ENCODE measurements at regions not wholly inside any gene's neighbourhood (a gene's known extent, or its start where the extent isn't known, plus 50 kb on each side); places are given as distances from the start of the nearest gene placed in this dataset.
"Not testable (repeated sequence)": the region's sequence is repeated elsewhere in the genome, so short reads cannot be mapped to it uniquely, and the experiment has no call there.

DNA sequence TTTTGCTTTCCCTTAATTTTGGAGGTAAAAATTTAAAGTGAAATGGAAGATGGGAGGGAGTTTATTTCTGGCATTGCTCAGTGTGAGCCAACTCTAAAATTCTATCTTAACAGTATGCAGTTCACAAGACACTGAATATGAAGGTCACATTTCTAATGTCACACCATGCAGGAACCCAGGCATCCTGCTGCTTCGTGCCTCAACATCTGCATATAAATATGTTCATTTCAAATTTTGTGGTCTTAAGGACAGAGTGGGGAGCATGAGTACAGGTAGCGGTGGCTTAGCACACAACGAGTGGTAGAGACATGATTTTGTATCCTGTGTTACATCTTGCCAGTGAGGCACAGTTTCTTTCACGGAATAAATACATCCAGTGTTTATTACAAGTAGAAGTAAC lies 102.4 kb downstream of the ARL4C start:
- Mint-ChIP-seq H3K4me3 (ENCODE audit: low read depth) (no peak overlapping the region), H3K27ac (no peak overlapping the region), H3K9me3 (ENCODE audit: low read depth) (no peaks in the 10 kb centered on the region), H3K27me3 (no peaks in the 10 kb centered on the region), H3K36me3 (ENCODE audit: insufficient read depth) (no peaks in the 10 kb centered on the region), H3K4me1 (ENCODE audit: low read depth) (no peaks in the 10 kb centered on the region)
- DNase-seq (ENCODE audit: low spot score, unreplicated experiment), result no peak
- TF ChIP-seq, protein P1, sequence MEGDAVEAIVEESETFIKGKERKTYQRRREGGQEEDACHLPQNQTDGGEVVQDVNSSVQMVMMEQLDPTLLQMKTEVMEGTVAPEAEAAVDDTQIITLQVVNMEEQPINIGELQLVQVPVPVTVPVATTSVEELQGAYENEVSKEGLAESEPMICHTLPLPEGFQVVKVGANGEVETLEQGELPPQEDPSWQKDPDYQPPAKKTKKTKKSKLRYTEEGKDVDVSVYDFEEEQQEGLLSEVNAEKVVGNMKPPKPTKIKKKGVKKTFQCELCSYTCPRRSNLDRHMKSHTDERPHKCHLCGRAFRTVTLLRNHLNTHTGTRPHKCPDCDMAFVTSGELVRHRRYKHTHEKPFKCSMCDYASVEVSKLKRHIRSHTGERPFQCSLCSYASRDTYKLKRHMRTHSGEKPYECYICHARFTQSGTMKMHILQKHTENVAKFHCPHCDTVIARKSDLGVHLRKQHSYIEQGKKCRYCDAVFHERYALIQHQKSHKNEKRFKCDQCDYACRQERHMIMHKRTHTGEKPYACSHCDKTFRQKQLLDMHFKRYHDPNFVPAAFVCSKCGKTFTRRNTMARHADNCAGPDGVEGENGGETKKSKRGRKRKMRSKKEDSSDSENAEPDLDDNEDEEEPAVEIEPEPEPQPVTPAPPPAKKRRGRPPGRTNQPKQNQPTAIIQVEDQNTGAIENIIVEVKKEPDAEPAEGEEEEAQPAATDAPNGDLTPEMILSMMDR (IDR thresholded peaks at IDR 0.05; ENCODE audit: unreplicated experiment), result no peak

DNA sequence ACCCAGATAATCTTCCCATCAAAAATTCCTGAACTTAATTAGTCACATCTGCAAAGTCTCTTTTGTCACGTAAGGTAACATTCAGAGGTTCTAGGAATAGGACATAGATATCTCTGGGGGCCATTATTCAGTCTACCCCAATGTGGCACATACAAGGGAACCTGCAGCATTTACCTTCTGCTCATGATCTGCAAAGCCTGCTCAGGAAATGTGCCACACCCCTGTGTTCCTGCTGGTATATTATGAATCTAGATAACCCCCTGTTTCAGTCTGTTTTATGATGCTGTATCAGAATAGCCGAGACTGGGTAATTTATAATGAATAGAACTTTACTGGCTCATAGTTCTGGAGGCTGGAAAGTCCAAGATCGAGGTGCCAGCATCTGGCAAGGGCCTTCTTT lies 103.5 kb downstream of the ARL4C start:
- H3K27me3 Mint-ChIP-seq, result no peaks in the 10 kb centered on the region
- no peak overlapping the region for H3K4me3 Mint-ChIP-seq (ENCODE audit: low read depth)
- H3K9me3 Mint-ChIP-seq (ENCODE audit: low read depth), result no peaks in the 10 kb centered on the region

DNA sequence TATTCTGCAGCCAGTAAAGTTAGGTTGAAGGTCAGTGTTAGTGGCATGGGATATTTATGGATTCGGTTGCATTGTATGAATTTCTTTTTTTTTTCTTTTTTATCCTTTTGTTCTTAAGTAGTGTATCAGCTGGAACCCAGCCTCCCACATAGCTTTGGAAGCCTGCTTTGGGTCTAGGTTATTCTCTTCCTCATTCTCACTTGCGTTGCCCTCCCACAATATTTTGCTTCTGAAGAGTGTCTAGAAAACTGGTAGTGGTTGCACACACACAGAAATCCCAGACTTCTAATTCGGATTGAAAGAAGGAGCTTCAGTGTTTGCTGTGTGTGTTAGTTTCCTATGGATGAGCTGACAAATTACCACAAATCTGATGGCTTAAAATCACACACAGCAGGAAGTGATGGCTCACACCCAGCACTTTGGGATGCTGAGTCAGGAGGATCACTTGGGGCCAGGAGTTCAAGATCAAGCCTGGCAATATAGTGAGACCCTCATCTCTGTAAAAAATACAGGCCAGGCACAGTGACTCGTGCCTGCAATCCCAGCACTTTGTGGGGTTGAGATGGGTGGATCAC lies 104.8 kb downstream of the ARL4C start:
- no peaks in the 10 kb centered on the region for H3K4me1 Mint-ChIP-seq (ENCODE audit: low read depth)
- H3K36me3 Mint-ChIP-seq (ENCODE audit: insufficient read depth), result no peaks in the 10 kb centered on the region
- no peak overlapping the region for H3K4me3 Mint-ChIP-seq (ENCODE audit: low read depth)
- H3K27me3 Mint-ChIP-seq, result no peaks in the 10 kb centered on the region
- TF ChIP-seq, protein P1 (IDR thresholded peaks at IDR 0.05; ENCODE audit: unreplicated experiment), result no peak
- H3K27ac Mint-ChIP-seq, result no peak overlapping the region
- H3K9me3 Mint-ChIP-seq (ENCODE audit: low read depth), result no peaks in the 10 kb centered on the region
- DNase-seq (ENCODE audit: low spot score, unreplicated experiment), result no peak

More for the DNA sequence above, 103.5 kb downstream of the ARL4C start:
- TF ChIP-seq, protein P1 (IDR thresholded peaks at IDR 0.05; ENCODE audit: unreplicated experiment), result no peak
- Mint-ChIP-seq H3K27ac (no peak overlapping the region), H3K4me1 (ENCODE audit: low read depth) (no peaks in the 10 kb centered on the region), H3K36me3 (ENCODE audit: insufficient read depth) (no peaks in the 10 kb centered on the region)
- DNase-seq (ENCODE audit: low spot score, unreplicated experiment), result no peak

DNA sequence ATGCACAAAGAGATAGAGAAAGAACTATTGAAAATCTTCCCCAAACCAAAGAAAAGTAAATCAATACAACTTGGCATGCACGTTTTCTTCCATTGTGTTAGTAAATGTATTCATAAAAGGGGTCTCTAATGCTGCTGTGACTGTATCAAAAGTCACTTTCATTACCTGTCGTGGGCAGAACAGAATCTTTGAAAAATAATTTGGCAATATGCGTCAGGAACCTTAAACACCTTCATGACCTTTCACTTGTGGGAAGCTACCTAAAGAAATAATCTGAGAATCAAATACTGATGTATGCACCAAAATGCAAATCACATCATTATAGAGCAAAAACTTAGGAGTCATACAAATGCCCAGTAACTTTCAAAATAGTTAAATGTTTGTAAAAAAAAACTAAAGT lies 105.3 kb downstream of the ARL4C start:
- Mint-ChIP-seq H3K4me1 (ENCODE audit: low read depth) (no peaks in the 10 kb centered on the region), H3K9me3 (ENCODE audit: low read depth) (no peaks in the 10 kb centered on the region), H3K27me3 (no peaks in the 10 kb centered on the region), H3K27ac (no peak overlapping the region), H3K4me3 (ENCODE audit: low read depth) (no peak overlapping the region), H3K36me3 (ENCODE audit: insufficient read depth) (no peaks in the 10 kb centered on the region)
- TF ChIP-seq, protein P1 (IDR thresholded peaks at IDR 0.05; ENCODE audit: unreplicated experiment), result no peak
- no peak for DNase-seq (ENCODE audit: low spot score, unreplicated experiment)

DNA sequence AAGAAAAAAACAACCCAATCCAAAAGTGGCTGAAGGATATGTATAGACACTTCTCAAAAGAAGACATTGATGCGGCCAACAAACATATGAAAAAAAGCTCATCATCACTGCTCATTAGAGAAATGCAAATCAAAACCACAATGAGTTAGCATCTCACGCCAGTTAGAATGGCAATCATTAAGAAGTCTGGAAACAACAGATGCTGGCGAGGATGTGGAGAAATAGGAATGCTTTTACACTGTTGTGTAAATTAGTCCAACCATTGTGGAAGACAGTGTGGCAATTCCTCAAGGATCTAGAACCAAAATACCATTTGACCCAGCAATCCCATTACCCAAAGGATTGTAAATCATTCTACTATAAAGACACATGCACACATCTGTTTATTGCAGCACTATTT lies 107.2 kb downstream of the ARL4C start:
- not testable (repeated sequence) for H3K27ac Mint-ChIP-seq; H3K4me1 Mint-ChIP-seq (ENCODE audit: low read depth); H3K4me3 Mint-ChIP-seq (ENCODE audit: low read depth); DNase-seq (ENCODE audit: low spot score, unreplicated experiment); H3K27me3 Mint-ChIP-seq; H3K9me3 Mint-ChIP-seq (ENCODE audit: low read depth); H3K36me3 Mint-ChIP-seq (ENCODE audit: insufficient read depth)

GRCh38 chr2:234388591-234388990 lies 108.3 kb downstream of the ARL4C start:
- H3K4me3 Mint-ChIP-seq (ENCODE audit: low read depth), result no peak overlapping the region
- H3K4me1 Mint-ChIP-seq (ENCODE audit: low read depth), result no peaks in the 10 kb centered on the region
- TF ChIP-seq, protein P1 (IDR thresholded peaks at IDR 0.05; ENCODE audit: unreplicated experiment), result no peak
- H3K27ac Mint-ChIP-seq, result no peak overlapping the region
- DNase-seq (ENCODE audit: low spot score, unreplicated experiment), result no peak
- H3K27me3 Mint-ChIP-seq, result no peaks in the 10 kb centered on the region
- H3K9me3 Mint-ChIP-seq (ENCODE audit: low read depth), result peaks cover 3% of the 10 kb centered on the region
- H3K36me3 Mint-ChIP-seq (ENCODE audit: insufficient read depth), result no peaks in the 10 kb centered on the region

Data from progenitor cell of endocrine pancreas (in vitro differentiated cells).